GM23338 (cell line): ENCODE measurements at regions not wholly inside any gene's neighbourhood (a gene's known extent, or its start where the extent isn't known, plus 50 kb on each side); places are given as distances from the start of the nearest gene placed in this dataset.
A peak's percentile ranks its signal among the peaks of the same experiment; 100 is the strongest.

ENCODE experiments used
- ATAC-seq: fragments of 200-7000 bp; cut with Tn5 transposase; 3 replicates; pipeline ENCODE4 v1.9.1; 2020
- DNase-seq: peaks from one replicate; pipeline ENCODE4 v3.0.0-alpha.2; 2015; ENCODE audit warnings: low spot score
- H2AFZ ChIP-seq: fragments of 200-600 bp; sonication (generic); 2 replicates; pipeline ENCODE4 v1.8.0; 2016; ENCODE audit warnings: antibody characterized with exemption, mild to moderate bottlenecking, moderate library complexity
- H3F3A ChIP-seq: fragments of 200-600 bp; sonication (generic); replicated peaks from 2 replicates; pipeline ENCODE4 v1.8.0; 2017; ENCODE audit warnings: antibody characterized with exemption, mixed run types, low read depth
- H3K27ac ChIP-seq: fragments of 200-600 bp; sonication (generic); 2 replicates; pipeline ENCODE4 v1.6.1; 2016; ENCODE audit warnings: low read depth
- H3K27me3 ChIP-seq: fragments of 200-600 bp; sonication (generic); 2 replicates; pipeline ENCODE4 v1.8.0; 2016; ENCODE audit warnings: mild to moderate bottlenecking, mixed run types, moderate library complexity; ENCODE audit not compliant: insufficient read depth
- H3K36me3 ChIP-seq: fragments of 200-600 bp; sonication (generic); 2 replicates; pipeline ENCODE4 v1.8.0; 2016; ENCODE audit warnings: mild to moderate bottlenecking; ENCODE audit not compliant: insufficient read depth
- H3K4me1 ChIP-seq: fragments of 200-600 bp; sonication (generic); 2 replicates; pipeline ENCODE4 v1.8.0; 2016; ENCODE audit warnings: mild to moderate bottlenecking, moderate library complexity; ENCODE audit not compliant: insufficient read depth
- H3K4me2 ChIP-seq: fragments of 200-600 bp; sonication (generic); 2 replicates; pipeline ENCODE4 v1.7.1; 2017; ENCODE audit warnings: mixed run types
- H3K4me3 ChIP-seq: fragments of 200-600 bp; sonication (generic); 2 replicates; pipeline ENCODE4 v1.6.1; 2016; ENCODE audit warnings: mixed run types
- H3K79me2 ChIP-seq: fragments of 200-600 bp; sonication (generic); replicated peaks from 2 replicates; pipeline ENCODE4 v1.8.0; 2017; ENCODE audit warnings: mild to moderate bottlenecking; ENCODE audit not compliant: insufficient read depth
- H3K9me2 ChIP-seq: fragments of 200-600 bp; sonication (generic); 2 replicates; pipeline ENCODE4 v1.8.0; 2017; ENCODE audit not compliant: insufficient read depth
- H4K20me1 ChIP-seq: fragments of 200-600 bp; sonication (generic); replicated peaks from 2 replicates; pipeline ENCODE4 v1.8.0; 2017; ENCODE audit warnings: mild to moderate bottlenecking; ENCODE audit not compliant: insufficient read depth
- H3K27ac Mint-ChIP-seq: 2 replicates; pipeline ENCODE4 v1.8.0; 2020; ENCODE audit warnings: inconsistent platforms, mild to moderate bottlenecking, moderate library complexity, mixed read lengths
- H3K27me3 Mint-ChIP-seq: 3 replicates; pipeline ENCODE4 v1.8.0; 2022; ENCODE audit warnings: low read depth, mild to moderate bottlenecking, moderate library complexity, mixed read lengths, inconsistent platforms; ENCODE audit not compliant: insufficient read depth, poor library complexity
- H3K36me3 Mint-ChIP-seq: 3 replicates; pipeline ENCODE4 v1.8.0; 2021; ENCODE audit warnings: low read depth, mild to moderate bottlenecking, inconsistent platforms, moderate library complexity, mixed read lengths
- H3K4me1 Mint-ChIP-seq: 3 replicates; pipeline ENCODE4 v1.8.0; 2020; ENCODE audit warnings: mild to moderate bottlenecking, inconsistent platforms, mixed read lengths
- H3K4me3 Mint-ChIP-seq: 3 replicates; pipeline ENCODE4 v1.8.0; 2021; ENCODE audit warnings: moderate library complexity, mild to moderate bottlenecking, inconsistent platforms, mixed read lengths
- H3K9me3 Mint-ChIP-seq: 3 replicates; pipeline ENCODE4 v1.8.0; 2020; ENCODE audit warnings: moderate library complexity, mild to moderate bottlenecking, inconsistent platforms, mixed read lengths
- CREB1 ChIP-seq: fragments of 250-450 bp; sonication (Bioruptor Pico); IDR thresholded peaks from 2 replicates; pipeline ENCODE4 v1.5.0; 2020; ENCODE audit warnings: low read depth, mild to moderate bottlenecking, moderate library complexity
- EZH2 ChIP-seq: fragments of 200-600 bp; sonication (generic); IDR thresholded peaks from one replicate; pipeline ENCODE4 v1.8.0; 2017; ENCODE audit warnings: antibody characterized with exemption, mild to moderate bottlenecking, low read depth; ENCODE audit not compliant: unreplicated experiment
- JUNB ChIP-seq: IDR thresholded peaks from one replicate; pipeline ENCODE4 v1.6.1; 2016; ENCODE audit warnings: antibody characterized with exemption; ENCODE audit not compliant: unreplicated experiment
- NANOG ChIP-seq: IDR thresholded peaks from 2 replicates; pipeline ENCODE4 v1.6.1; 2016; ENCODE audit warnings: antibody characterized with exemption, borderline replicate concordance
- POLR2AphosphoS5 ChIP-seq: IDR thresholded peaks from 2 replicates; pipeline ENCODE4 v1.6.1; 2016; ENCODE audit warnings: antibody characterized with exemption, low read depth
- ZNF331 ChIP-seq: fragments of 250-450 bp; sonication (Bioruptor Pico); IDR thresholded peaks from 2 replicates; pipeline ENCODE4 v1.5.0; 2020; ENCODE audit warnings: low read depth, mild to moderate bottlenecking, moderate library complexity
- TF ChIP-seq, protein P1 (sequence below): IDR thresholded peaks from 2 replicates; pipeline ENCODE4 v1.6.1; 2016; ENCODE audit warnings: antibody characterized with exemption
- TF ChIP-seq, protein P2 (sequence below): IDR thresholded peaks from one replicate; pipeline ENCODE4 v1.6.1; 2018; ENCODE audit warnings: antibody characterized with exemption; ENCODE audit not compliant: unreplicated experiment
- TF ChIP-seq, protein P3 (sequence below), 2 experiments: fragments of 200-600 bp in 1 of 2; sonication (generic) in 1 of 2; conservative IDR thresholded peaks; 2 replicates each; pipeline versions ENCODE4 v1.5.1 to v1.6.1; 2016 to 2017; ENCODE audit warnings: antibody characterized with exemption in 2 of 2, low read depth in 2 of 2, mild to moderate bottlenecking in 2 of 2, moderate library complexity in 1 of 2

DNA sequence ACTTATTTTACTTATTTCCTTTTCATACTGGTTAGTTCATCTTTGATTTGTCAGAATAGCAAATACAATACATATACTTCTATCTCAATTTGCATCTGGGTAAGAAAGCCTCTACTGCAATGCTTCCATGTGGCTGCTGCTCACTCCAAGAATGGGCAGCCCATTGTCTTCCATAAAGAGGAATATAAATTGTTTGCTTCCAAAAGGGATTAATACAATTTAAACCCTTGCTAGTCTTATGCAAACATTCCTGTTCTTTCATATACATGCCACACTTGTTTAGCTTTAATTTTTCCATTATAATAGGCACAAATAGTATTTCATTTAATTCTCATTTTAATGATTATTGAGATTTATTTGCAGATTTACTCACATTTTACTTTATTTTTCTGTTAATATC, 555.4 kb upstream of the POM121L12 start:
- DNase-seq = peak; percentile 18
- peak overlapping the region; percentile 10 for H3K4me2 ChIP-seq
- H3K4me3 ChIP-seq = no peak overlapping the region
- H3K4me1 Mint-ChIP-seq = peaks cover 20% of the 10 kb centered on the region
- H2AFZ ChIP-seq = no peak overlapping the region
- H4K20me1 ChIP-seq = no peaks in the 10 kb centered on the region
- H3K9me3 Mint-ChIP-seq = no peaks in the 10 kb centered on the region
- no peak overlapping the region for H3K27ac ChIP-seq
- H3K79me2 ChIP-seq = no peaks in the 10 kb centered on the region
- no peaks in the 10 kb centered on the region for H3K36me3 ChIP-seq
- no peaks in the 10 kb centered on the region for H3K27me3 Mint-ChIP-seq
- H3K4me1 ChIP-seq = peaks cover 27% of the 10 kb centered on the region
- no peak; the same call in 2 of the 3 replicates for ATAC-seq
- peaks cover 2% of the 10 kb centered on the region; the same call in 1 of the 3 replicates for H3K36me3 Mint-ChIP-seq
- H3K27me3 ChIP-seq = no peaks in the 10 kb centered on the region
- peak overlapping the region; percentile 31; the same call in 1 of the 2 replicates for H3K27ac Mint-ChIP-seq
- no peak overlapping the region for H3K4me3 Mint-ChIP-seq
- no peaks in the 10 kb centered on the region for H3F3A ChIP-seq
- TF ChIP-seq, protein P1, sequence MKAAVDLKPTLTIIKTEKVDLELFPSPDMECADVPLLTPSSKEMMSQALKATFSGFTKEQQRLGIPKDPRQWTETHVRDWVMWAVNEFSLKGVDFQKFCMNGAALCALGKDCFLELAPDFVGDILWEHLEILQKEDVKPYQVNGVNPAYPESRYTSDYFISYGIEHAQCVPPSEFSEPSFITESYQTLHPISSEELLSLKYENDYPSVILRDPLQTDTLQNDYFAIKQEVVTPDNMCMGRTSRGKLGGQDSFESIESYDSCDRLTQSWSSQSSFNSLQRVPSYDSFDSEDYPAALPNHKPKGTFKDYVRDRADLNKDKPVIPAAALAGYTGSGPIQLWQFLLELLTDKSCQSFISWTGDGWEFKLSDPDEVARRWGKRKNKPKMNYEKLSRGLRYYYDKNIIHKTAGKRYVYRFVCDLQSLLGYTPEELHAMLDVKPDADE = no peak
- TF ChIP-seq NANOG = peak; percentile 68
- H3K9me2 ChIP-seq = no peaks in the 10 kb centered on the region

DNA sequence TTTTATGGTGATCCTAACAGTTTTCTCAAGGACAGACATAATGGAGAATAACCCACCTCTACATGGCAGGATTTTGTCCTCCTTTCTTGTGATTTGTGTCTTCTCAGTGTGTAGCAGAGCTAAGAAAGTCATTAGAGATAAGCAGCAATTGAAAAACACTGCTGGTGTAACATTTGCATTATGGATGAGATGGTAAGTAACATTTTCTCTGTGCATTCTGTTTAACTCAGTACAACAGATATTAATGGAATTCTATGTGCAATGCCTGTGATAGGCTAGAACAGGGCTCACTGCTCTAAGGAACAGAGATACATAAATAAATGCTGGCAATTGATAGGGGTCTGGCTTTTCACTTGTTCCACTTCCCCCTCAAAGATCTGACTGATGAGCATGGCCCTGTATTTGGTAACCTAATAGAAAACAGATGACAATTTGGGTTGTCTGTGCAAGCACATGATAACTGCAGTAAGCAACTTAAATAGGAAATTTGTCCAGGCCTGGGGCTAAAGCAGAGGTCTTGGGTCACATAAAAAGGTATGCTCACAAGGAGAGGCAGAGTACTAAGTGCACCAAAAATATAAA, 560.3 kb upstream of the POM121L12 start:
- H3K79me2 ChIP-seq = no peaks in the 10 kb centered on the region
- Mint-ChIP-seq H3K4me3 (no peak overlapping the region), H3K27ac (no peak overlapping the region), H3K9me3 (no peaks in the 10 kb centered on the region), H3K4me1 (peaks cover 14% of the 10 kb centered on the region), H3K27me3 (no peaks in the 10 kb centered on the region), H3K36me3 (no peaks in the 10 kb centered on the region)
- no peaks in the 10 kb centered on the region for H3K36me3 ChIP-seq
- H3K27ac ChIP-seq = no peak overlapping the region
- H3K4me2 ChIP-seq = no peak overlapping the region
- H4K20me1 ChIP-seq = no peaks in the 10 kb centered on the region
- ATAC-seq (no peak), DNase-seq (no peak)
- no peak overlapping the region for H3K4me3 ChIP-seq
- H3F3A ChIP-seq = no peaks in the 10 kb centered on the region
- H3K9me2 ChIP-seq = peaks cover 11% of the 10 kb centered on the region; the same call in 1 of the 2 replicates
- peaks cover 21% of the 10 kb centered on the region for H3K4me1 ChIP-seq
- H2AFZ ChIP-seq = no peak overlapping the region; the same call in 1 of the 2 replicates
- H3K27me3 ChIP-seq = no peaks in the 10 kb centered on the region
- TF ChIP-seq, protein P2, sequence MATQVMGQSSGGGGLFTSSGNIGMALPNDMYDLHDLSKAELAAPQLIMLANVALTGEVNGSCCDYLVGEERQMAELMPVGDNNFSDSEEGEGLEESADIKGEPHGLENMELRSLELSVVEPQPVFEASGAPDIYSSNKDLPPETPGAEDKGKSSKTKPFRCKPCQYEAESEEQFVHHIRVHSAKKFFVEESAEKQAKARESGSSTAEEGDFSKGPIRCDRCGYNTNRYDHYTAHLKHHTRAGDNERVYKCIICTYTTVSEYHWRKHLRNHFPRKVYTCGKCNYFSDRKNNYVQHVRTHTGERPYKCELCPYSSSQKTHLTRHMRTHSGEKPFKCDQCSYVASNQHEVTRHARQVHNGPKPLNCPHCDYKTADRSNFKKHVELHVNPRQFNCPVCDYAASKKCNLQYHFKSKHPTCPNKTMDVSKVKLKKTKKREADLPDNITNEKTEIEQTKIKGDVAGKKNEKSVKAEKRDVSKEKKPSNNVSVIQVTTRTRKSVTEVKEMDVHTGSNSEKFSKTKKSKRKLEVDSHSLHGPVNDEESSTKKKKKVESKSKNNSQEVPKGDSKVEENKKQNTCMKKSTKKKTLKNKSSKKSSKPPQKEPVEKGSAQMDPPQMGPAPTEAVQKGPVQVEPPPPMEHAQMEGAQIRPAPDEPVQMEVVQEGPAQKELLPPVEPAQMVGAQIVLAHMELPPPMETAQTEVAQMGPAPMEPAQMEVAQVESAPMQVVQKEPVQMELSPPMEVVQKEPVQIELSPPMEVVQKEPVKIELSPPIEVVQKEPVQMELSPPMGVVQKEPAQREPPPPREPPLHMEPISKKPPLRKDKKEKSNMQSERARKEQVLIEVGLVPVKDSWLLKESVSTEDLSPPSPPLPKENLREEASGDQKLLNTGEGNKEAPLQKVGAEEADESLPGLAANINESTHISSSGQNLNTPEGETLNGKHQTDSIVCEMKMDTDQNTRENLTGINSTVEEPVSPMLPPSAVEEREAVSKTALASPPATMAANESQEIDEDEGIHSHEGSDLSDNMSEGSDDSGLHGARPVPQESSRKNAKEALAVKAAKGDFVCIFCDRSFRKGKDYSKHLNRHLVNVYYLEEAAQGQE = no peak
- TF ChIP-seq CREB1 (CRISPR knock-in tag) (no peak), EZH2 (no peak), ZNF331 (CRISPR knock-in tag) (no peak), POLR2AphosphoS5 (no peak), JUNB (no peak), NANOG (no peak)
- TF ChIP-seq, protein P3, sequence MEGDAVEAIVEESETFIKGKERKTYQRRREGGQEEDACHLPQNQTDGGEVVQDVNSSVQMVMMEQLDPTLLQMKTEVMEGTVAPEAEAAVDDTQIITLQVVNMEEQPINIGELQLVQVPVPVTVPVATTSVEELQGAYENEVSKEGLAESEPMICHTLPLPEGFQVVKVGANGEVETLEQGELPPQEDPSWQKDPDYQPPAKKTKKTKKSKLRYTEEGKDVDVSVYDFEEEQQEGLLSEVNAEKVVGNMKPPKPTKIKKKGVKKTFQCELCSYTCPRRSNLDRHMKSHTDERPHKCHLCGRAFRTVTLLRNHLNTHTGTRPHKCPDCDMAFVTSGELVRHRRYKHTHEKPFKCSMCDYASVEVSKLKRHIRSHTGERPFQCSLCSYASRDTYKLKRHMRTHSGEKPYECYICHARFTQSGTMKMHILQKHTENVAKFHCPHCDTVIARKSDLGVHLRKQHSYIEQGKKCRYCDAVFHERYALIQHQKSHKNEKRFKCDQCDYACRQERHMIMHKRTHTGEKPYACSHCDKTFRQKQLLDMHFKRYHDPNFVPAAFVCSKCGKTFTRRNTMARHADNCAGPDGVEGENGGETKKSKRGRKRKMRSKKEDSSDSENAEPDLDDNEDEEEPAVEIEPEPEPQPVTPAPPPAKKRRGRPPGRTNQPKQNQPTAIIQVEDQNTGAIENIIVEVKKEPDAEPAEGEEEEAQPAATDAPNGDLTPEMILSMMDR (conservative IDR thresholded peaks at IDR 0.05; ENCODE audit: low read depth in 2 of 2) = no peak
- TF ChIP-seq, protein P1 = no peak
